SHP77 treated with DMSO at 0.1 percent for 48 hours (cell line): ENCODE measurements at regions not wholly inside any gene's neighbourhood (a gene's known extent, or its start where the extent isn't known, plus 50 kb on each side); places are given as distances from the start of the nearest gene placed in this dataset.

Source experiments
- DNase-seq: peaks from one replicate; lab custom pipeline; 2025; lab: John Stamatoyannopoulos, UW

DNA sequence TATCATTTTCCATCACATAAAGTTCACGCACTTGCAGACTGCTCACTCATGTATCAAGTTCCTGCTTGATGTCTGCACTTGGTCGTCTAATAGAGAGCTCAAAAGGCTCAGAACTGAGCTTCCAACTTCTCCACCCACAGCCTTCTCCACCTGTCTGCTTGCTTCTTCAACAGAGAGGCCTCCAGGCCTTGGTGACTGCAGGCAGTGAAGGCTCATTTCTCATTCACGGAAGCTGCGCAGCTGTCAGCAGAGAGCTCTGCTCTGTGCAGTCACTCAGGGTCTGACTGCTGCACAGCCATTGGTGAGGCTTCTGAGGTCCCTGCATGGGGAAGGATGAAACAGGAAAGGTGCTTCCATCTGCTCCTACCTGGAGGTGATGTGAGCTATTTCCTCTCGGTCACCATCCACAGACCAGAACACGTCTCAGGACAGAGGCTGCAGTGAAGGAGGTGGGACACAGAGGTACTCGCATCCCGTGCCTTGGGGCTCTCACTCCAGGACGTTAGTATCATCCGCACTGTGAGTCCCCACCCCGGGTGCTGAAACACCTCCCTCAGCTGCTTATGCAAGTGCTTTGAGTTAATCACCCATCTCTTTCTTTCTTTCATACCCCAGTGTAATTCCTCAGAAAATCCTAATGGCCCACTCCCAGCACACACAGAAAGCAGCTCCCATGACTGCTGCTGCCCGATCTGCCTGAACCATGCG is 126.2 kb downstream of the TMEM18 start:
- DNase-seq: no peak

DNA sequence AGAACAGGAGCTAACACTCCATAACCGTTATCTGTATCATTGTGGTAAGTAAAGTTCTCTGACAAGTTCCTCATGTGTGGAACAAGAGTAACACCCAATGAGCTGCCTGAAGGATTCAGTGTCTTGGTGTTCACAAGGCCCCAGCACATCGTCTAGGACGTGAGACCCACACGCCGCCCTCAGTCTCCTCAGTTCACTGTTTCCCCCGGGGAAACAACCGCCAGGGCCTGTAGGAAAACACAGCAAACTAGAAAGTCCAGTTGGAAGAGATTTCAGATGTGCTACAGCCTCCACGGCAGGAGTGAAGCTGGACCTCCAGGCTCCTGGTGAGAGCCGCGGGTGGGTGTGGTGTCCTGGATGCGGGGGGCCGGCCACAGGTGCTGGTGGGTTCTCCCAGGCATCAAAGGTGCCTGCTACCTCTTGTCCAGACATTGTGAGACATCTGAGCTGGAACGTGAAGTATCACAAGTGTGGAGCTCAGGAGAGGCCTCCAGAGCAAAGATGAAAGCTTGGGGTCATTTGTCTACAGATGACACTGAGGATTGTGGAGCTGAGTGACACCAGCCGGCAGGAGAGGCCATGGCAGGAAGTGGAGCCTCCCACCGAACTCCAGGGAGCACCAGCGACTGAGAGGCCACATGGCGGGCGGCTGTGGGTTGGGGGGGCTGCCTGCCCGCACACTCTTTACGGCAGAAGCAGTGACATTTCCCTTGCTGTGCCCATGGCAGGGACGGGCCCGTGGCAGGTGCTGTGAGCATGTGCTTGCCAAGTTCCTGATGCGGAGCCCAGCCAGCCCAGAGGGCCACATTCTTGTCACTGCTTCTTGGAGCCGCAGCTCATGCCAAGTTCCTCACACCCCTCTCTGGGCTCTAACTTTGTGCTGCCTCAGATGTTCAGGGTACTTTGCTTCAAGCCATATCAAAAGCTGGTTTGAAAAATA is 131.2 kb downstream of the TMEM18 start:
- no peak for DNase-seq

DNA sequence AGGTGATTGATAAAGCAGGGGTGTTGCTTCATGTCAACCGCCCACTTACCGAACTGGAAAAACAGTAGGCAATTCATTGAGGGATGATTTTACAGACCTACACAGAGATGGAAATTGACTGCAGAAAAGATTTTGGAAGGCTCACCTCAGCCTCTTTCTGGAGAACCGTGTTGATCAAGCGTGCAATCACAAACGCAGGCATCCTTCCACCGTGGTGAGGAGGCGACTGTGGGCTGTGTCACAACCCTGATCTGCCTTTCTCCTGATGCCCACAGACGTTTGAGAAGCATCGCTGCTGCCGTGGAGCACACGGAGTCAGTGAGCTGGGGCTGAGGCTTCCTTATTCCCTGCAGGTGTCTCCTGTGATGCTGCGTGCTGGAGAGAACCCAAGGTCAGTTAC is 132.0 kb downstream of the TMEM18 start:
- DNase-seq: no peak

DNA sequence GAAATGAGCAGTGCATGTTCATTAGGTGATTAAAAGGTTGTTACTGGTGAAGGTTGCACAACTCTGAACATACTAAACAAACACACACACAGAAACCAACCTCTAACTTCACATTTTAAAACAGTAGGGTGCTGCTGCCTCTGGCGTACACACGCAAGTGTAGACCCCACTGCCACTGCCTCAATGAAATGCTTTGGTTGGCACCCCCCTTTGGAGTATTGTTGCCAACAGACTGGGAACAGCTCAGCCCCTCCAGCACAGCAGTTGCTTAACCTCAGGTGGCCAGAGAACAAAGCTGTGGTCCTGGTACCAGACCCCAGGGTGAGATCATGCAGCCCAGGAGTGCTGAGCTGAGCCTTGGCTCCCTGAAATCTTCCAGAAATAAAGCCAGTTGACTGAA is 138.6 kb downstream of the TMEM18 start:
- DNase-seq: no peak

DNA sequence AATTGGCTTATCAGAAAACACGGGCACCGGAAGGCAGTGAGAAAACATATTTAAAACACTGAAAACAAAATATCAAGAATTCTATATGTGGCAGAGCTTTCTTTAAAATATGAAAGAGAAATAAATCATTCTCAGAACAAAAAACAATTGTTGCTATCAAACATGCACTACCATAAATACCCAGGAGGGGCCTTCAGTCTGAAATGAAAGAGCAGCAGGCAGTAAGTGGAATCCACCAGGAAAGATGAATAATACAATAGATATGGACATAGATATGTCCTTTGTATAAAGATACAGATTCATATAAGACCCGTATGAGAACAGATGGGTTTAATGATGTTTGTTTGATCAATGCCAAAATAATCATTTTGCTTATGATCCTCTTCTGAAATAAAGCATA is 142.0 kb downstream of the TMEM18 start:
- no peak for DNase-seq

DNA sequence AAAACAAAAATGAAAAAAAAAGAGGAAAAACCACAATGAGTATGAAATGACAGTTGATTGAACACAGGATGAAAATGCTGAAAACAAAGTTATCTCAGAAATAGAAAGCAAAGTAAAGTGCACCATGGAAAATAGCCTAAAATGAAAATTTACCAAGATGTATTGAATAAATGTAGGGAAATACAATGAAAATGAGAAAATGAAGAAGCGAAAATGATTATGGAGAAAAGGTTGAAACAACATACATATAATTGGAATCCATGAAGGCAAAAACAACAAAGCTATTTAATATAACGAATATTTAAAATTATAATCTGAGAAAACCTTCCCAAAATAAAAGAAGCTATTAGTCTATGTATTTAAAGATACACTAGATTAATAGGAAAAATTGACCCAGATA is 147.4 kb downstream of the TMEM18 start:
- DNase-seq: no peak

DNA sequence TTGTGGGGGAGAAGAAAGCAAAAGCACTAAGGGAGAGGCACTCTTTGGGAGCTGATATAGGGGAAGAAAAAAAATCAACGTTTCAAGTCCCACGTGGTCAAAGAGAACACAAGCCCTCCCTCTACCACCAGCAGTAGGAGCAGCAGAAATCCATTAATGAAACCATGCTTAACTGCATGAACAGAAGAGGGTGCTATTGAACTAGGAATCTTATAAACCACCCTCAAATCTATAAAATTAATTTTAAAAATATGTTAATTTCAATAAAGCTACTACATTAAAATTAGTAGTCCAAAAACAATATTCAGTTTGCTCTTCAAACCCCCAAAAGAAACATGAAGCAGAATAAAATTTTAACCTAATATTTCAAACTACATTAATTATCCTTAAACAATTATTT is 147.8 kb downstream of the TMEM18 start:
- no peak for DNase-seq

DNA sequence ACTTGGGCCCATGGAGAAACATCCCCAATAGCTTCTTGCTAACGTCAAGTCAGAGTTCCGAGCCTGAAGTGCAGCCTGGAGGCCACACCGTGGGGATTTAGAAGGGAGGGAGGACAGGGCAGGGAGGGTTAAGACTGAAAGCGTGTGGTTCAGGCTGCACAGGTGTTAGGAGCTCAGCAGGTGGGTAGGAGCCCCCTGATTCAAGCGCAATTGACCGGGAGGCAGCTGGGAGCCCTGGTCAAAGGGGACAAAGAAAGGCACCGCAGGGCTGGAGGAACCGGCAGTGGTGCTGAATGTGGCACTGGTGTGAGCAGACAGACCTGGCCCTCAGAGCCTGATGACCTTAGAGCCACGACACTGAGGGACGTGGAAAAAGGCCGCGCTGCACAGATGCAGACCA is 149.6 kb downstream of the TMEM18 start:
- no peak for DNase-seq

DNA sequence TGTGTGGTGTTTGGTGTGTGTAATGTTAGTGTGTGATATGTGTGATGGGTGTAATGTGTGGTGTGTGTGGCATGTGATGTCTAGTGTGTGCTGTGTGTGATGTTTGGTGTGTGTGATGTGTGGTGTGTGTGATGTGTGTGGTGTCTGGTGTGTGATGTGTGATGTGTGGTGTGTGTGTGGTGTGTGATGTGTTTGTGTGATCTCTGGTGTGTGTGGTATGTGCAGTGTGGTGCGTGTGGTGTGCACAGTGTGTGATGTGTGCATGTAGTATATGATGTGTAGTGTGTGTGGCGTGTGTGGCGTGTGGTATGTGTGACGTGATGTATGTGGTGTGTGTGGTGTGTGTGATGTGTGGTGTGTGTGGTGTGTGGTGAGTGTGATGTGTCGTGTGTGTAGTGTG is 150.3 kb downstream of the TMEM18 start:
- no peak for DNase-seq

DNA sequence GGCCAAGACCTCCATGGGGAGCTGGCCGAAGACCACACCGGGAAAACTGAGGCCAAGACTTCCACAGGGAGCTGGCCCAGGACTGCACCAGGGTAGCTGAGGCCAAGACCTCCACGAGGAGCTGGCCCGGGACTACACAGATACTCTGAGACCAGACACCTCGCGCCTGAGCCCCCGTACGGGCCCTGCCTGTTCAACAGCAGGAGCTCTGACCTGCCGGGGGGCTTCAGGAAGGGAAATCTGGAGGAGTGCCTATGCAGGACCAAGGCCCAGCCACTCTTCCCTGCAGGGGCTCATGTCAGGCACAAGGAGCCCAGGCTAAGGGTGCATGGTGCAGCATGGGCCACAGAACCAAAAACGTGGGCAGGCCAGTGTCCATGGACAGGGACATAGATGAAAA is 151.6 kb downstream of the TMEM18 start:
- no peak for DNase-seq

DNA sequence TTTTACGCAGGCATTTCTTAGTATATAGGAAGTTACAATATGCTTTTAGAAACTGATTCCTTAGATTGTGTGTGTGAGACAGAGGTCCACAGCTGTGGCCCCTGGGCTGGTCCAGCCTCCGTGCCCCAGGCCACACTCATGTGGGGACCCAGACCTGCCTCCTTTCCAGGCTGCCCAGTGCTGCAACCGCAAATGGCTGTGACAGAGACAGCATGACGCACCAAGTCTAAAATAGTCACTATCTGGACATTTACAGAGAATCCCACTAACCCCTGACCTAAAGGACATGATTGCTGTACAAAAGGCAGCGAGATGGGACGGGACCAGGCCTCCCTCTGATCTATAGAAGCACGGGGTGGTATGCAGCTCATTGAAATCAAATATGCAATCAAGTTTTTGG is 152.2 kb downstream of the TMEM18 start:
- no peak for DNase-seq

DNA sequence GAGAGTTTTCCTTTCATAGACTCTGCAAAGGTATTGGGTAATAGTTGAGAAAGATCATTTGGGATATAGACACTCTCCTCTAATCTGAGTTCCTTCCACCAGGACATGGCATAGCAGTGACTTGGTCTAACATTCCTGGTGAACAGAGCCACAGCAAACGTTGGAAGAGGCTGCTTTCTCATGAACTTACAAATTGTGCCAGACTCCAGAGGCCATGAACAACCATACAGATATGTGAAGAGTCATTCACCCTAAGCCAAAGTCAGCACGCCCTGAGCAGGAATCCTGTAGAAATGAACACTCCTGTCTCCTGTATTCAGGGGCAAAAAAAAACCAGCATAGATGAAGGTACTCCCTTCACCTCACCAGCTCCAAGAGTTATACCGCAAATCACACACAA is 152.8 kb downstream of the TMEM18 start:
- no peak for DNase-seq

DNA sequence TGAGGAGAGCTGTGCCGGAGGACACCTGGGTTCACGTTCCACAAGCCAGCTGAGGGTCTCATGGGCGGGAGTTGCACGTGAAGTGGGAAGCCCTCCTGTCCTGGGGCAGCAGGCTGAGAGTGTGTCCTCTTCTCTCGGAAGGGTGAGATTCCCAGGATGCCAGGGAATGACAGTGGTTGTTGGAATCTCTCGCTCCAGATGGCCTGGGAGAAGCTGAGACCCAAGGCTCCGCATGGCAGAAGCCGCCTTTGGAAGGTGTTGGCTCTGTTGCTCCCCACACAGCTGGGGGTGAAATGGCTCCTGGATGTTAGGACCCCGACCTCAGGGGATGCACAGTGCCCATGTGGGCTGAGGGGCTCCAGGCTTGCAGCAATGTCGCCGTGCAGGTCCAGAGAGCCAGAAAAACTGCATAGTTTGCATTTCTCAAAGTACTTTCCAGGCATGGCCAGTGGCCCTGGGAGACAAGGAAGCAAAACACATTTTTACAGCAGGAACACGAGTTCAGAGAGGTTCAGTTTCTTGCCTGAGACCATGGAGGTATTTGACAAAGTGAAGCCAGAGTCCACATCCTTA is 153.4 kb downstream of the TMEM18 start:
- no peak for DNase-seq

DNA sequence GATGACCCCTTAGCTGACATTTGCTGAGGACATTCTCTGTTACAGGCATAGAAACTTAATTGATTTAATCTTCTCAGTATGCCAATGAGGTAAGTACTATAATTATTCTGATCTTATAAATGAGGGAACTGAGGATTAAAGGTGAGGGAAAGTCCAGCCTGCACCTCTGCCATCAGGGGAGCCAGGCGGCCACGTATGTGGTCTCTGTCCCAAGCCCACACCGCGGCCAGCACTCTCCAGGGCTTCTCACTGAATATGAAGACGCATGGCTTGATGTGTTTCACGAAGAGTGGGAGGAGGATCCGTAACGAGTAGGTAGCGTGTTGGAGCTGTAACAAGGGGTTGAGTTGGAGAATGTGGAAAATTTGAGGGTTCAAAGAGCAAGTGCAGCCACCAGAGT is 154.4 kb downstream of the TMEM18 start:
- no peak for DNase-seq

DNA sequence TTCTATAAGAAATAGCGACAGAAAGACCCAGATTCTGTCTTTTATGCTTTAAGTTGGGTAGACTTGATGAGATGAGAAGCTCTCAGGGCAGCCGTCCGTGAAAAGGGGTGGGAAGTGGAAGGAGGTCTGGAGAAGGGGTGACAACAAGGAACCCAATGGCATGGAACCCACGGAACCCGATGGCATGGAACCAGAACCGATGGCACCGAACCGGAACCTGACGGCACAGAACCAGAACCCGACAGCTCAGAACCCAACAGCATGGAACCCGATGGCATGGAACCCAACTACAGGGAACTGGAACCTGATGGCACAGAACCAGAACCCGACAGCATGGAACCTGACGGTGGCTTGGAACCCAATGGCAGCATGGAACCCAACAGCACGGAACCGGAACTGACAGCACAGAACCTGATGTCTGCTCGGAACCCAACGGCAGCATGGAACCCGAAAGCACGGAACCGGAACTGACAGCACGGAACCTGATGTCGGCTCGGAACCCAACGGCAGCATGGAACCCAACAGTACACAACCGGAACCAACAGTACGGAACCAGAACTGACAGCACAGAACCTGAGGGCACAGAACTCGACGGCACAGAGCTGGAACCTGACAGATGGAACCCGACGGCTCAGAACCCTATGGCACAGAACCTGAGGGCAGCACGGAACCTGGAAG is 155.2 kb downstream of the TMEM18 start:
- no peak for DNase-seq

DNA sequence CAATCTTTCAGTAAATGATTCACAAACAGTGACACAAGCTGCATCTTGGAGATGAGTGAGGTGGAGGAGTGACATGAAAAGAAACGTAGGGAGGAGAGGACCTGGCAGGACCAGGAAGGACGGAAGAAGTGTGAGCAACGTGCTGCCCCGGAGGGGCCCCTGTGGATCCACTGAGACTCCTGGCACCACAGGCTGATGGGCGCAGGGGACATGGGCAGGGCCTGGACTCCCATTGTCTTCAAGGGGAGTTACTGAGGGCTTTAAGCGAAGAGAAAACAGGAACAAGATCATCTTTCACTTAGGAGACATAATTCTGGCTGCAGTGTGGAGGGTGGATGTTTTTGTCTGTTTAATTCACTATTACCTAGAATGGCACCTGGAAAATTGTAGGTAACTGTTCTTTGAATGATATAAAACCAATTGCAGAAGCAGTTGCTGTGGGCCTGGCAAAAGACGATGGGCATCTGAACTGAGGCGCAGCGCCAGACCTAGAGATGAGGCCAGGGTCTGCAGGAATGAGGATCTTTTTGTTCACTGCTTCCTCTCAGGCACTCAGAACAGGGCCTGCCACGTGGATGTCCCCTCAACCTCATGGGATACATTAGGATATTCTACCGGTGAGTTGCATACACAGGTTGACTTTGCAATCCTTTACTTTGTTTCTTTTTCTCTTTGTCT is 156.4 kb downstream of the TMEM18 start:
- DNase-seq: no peak

DNA sequence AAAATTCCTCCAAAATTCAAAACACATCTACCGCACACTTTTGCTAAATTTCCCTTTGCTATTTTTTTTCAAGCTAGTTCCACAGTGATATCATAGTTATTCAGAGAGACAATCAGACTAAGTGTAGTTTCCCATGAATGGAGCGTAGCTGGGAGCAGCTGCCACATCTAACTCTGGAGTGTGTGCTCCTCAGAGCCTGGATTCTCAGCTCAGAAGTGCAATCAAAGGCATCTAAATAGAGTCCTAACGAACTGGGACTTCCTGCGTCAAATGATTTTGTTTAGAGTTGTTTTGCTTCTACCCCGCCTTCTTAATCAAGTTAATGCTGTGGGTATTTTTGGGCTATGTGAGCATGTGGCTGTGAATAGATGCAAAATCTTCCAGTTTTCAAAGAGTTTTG is 160.3 kb downstream of the TMEM18 start:
- DNase-seq: no peak

DNA sequence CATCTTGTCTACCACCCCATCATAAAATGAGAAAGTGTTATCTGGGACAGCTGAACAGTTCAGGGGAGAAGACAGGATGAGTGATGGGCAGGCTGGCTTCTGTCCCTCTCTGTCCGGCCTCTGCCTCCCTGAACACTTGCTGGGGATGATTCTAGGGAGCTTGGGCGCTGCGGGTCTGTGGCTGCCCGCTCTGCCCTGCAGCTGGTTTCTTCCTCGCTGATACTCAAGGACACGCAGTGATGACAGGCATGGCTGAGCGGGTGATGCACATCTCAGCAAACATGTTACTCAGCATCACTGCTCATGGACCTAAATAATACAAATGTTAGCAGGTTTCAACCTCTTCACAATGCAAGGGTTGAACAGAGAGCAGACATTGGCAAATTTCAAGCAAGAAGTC is 161.1 kb downstream of the TMEM18 start:
- DNase-seq: no peak

DNA sequence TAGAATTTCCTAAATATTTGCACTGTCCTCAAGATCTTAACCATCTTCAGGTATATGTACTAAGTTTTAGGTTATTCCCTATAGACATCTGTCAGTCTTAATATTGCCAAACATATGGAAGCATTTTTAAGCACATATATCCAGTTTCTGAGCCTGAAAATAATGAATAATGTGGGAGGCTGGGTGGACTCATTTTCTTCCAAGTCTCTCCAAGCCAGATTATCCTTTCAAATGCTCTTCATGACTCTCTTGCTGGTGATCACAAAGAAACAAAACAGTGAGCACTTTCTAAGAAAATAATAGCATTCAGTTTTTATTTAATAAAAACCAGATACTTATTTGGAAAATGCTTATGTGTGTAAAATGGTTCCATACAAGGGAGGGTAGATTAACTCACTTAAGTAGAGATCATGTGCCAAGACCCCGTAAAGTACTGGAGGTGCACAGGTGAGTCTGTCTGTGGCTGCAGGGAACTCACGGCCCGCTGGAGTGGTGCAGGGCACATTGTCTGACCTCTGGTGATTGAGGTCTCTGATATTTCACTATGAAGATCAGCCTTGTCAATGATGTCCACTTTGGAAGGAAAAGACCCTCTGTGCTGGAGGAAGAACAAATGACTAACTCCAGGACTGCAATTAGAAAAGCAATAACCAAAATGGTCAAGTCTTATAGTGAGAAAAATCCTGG is 161.6 kb downstream of the TMEM18 start:
- DNase-seq: no peak

DNA sequence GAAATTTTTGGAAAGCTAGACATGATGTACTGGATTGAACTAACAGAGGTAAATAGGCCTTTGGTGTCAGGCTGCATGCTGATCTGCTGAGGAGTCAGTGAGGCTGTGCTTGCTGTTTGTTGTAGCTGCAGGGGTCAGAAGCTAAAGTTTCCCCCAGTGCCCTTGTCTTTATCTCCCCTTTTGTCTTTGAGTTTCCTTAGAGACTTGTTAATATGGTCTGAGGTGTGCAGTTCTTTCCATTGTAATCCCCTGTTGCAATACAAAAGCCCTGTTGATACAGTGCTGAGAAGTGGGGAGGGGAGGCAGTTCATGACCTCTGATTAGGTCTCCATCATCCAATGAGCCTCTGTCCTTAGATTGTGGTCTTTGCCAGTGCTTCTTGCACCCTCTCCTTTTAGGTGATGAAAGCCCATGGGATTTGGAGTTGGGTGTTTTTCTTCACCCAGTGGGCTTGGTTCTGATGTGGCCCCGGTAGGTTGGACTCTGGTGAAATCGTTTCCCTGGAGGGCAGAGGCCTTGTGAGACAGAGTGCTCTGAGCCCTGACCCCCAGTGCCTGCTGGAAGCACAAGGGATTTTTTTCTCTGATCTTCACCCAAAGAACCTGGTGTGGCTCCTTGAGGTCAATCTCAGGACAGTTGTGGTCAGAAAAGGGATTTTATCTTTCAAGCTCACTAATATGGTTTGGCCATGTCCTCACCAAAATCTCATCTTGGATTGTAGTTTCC is 163.1 kb downstream of the TMEM18 start:
- no peak for DNase-seq

DNA sequence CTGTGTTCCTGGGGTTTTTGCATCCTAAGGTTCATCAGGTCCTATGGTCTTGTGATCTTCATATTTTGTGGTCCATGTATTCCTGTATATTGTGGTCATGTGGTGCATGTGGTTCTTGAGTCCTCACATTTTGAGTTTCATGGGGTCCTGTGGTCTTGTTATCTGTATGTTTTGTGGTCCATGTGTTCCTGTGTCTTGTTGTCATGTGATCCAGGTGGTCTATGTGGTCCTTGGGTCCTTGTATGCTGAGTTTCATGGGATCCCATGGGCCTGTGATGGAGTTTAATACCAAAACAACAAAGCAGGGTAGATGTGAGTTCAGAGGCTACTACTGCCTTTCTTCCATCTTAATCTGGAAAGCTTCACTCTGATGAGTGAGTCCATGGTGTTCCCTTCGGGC is 166.4 kb downstream of the TMEM18 start:
- no peak for DNase-seq
